H1 (cell line): ENCODE measurements at regions not wholly inside any gene's neighbourhood (a gene's known extent, or its start where the extent isn't known, plus 50 kb on each side); places are given as distances from the start of the nearest gene placed in this dataset.

Experiments used
- CTCF ChIA-PET: fragments of 300-600 bp; sonication (Branson Sonifier 250); formaldehyde crosslinking; loops from one replicate; lab custom pipeline; 2021; ENCODE audit not compliant: partially characterized antibody; lab: Charles Lee
- POLR2A ChIA-PET: fragments of 300-600 bp; sonication (Branson Sonifier 250); formaldehyde crosslinking; loops from one replicate; lab custom pipeline; 2021; ENCODE audit warnings: inconsistent platforms; ENCODE audit not compliant: partially characterized antibody; lab: Charles Lee
- DNase-seq, 2 experiments: peaks; one replicate each; pipeline versions ENCODE4 v3.0.0 to v3.0.0-alpha.2; 2010 to 2022; ENCODE audit warnings: low spot score in 2 of 2, low read depth in 1 of 2, mixed read lengths in 1 of 2
- FAIRE-seq: peaks from 2 replicates; lab custom pipeline; 2011; peaks lifted over from hg19 to GRCh38; lab: Jason Lieb, UNC
- H2AFZ ChIP-seq: 2 replicates; pipeline ENCODE4 v1.8.1; 2012; ENCODE audit warnings: low read length, inconsistent platforms
- H2AK5ac ChIP-seq: 2 replicates; pipeline ENCODE4 v1.6.1; 2013; ENCODE audit warnings: low read depth, low read length
- H2BK120ac ChIP-seq: replicated peaks from 2 replicates; pipeline ENCODE3; 2013; ENCODE audit warnings: low read depth, low read length, inconsistent platforms
- H2BK12ac ChIP-seq: 2 replicates; pipeline ENCODE4 v1.6.1; 2013; ENCODE audit warnings: low read depth, low read length
- H2BK15ac ChIP-seq: 2 replicates; pipeline ENCODE4 v1.6.1; 2013; ENCODE audit warnings: low read length
- H2BK20ac ChIP-seq: 2 replicates; pipeline ENCODE4 v1.6.1; 2013; ENCODE audit warnings: low read length
- H2BK5ac ChIP-seq: 2 replicates; pipeline ENCODE4 v1.6.1; 2013; ENCODE audit warnings: low read depth, low read length
- H3K14ac ChIP-seq: 2 replicates; pipeline ENCODE4 v1.6.1; 2013; ENCODE audit warnings: inconsistent platforms; ENCODE audit not compliant: insufficient read length
- H3K18ac ChIP-seq: 2 replicates; pipeline ENCODE4 v1.6.1; 2013; ENCODE audit warnings: low read length; ENCODE audit errors: extremely low read depth
- H3K23ac ChIP-seq: 2 replicates; pipeline ENCODE4 v1.6.1; 2013; ENCODE audit warnings: inconsistent platforms; ENCODE audit not compliant: insufficient read length
- H3K23me2 ChIP-seq: 2 replicates; pipeline ENCODE4 v1.6.1; 2013; ENCODE audit warnings: low read depth, low read length
- H3K27ac ChIP-seq: 2 replicates; pipeline ENCODE4 v1.6.1; 2011; ENCODE audit warnings: low read depth, low read length, inconsistent platforms
- H3K27me3 ChIP-seq, 4 experiments: replicated peaks in 1 of 4; 1 replicate in 1 of 4; 2 replicates in 3 of 4; pipeline versions ENCODE4 v1.6.1 to v1.8.1; 2011 to 2013; ENCODE audit warnings: low read length in 3 of 4, mild to moderate bottlenecking in 3 of 4, inconsistent platforms in 2 of 4, mixed read lengths in 2 of 4, moderate library complexity in 1 of 4; ENCODE audit not compliant: control insufficient read depth in 3 of 4, insufficient read depth in 3 of 4; ENCODE audit errors: extremely low read depth in 1 of 4
- H3K36me3 ChIP-seq, 4 experiments: 2 replicates each; pipeline versions ENCODE4 v1.6.1 to v1.8.1; 2011 to 2013; ENCODE audit warnings: mild to moderate bottlenecking in 4 of 4, low read length in 3 of 4, moderate library complexity in 2 of 4, control low read depth in 1 of 4, inconsistent platforms in 1 of 4; ENCODE audit not compliant: insufficient read depth in 4 of 4, control insufficient read depth in 2 of 4
- H3K4ac ChIP-seq: replicated peaks from 2 replicates; pipeline ENCODE3; 2013; ENCODE audit warnings: low read length, low read depth, mixed read lengths, inconsistent platforms; ENCODE audit not compliant: insufficient read length
- H3K4me1 ChIP-seq, 4 experiments: replicated peaks in 1 of 4; 1 replicate in 1 of 4; 2 replicates in 3 of 4; pipeline versions ENCODE4 v1.6.1 to v1.8.1; 2011 to 2013; ENCODE audit warnings: low read length in 3 of 4, inconsistent platforms in 2 of 4, mixed read lengths in 1 of 4; ENCODE audit not compliant: insufficient read depth in 4 of 4, control insufficient read depth in 3 of 4
- H3K4me2 ChIP-seq, 2 experiments: 2 replicates each; pipeline versions ENCODE4 v1.6.1 to v1.8.1; 2011 to 2013; ENCODE audit warnings: low read depth in 2 of 2, low read length in 2 of 2, control low read depth in 1 of 2, inconsistent platforms in 1 of 2, mild to moderate bottlenecking in 1 of 2; ENCODE audit not compliant: insufficient read depth in 1 of 2
- H3K4me3 ChIP-seq, 4 experiments: fragments of 200-600, 300-600 bp in 1 of 4; sonication (generic), shearing (Covaris generic), sonication (Bioruptor Twin) in 1 of 4; 2 replicates each; pipeline versions ENCODE4 v1.5.1 to v1.8.1; 2011 to 2016; ENCODE audit warnings: low read length in 4 of 4, low read depth in 3 of 4, control low read depth in 2 of 4, inconsistent platforms in 2 of 4, mild to moderate bottlenecking in 2 of 4, mixed read lengths in 1 of 4, moderate library complexity in 1 of 4; ENCODE audit not compliant: insufficient read depth in 2 of 4; ENCODE audit errors: extremely low read depth in 1 of 4
- H3K56ac ChIP-seq: replicated peaks from 2 replicates; pipeline ENCODE3; 2013; ENCODE audit warnings: low read depth, mild to moderate bottlenecking, mixed read lengths, low read length, inconsistent platforms; ENCODE audit not compliant: insufficient read length
- H3K79me1 ChIP-seq: 2 replicates; pipeline ENCODE4 v1.6.1; 2013; ENCODE audit warnings: low read depth, low read length, control low read depth
- H3K79me2 ChIP-seq, 2 experiments: 2 replicates each; pipeline versions ENCODE4 v1.6.1 to v1.8.1; 2012 to 2013; ENCODE audit warnings: low read length in 2 of 2, mild to moderate bottlenecking in 2 of 2, inconsistent platforms in 1 of 2; ENCODE audit not compliant: insufficient read depth in 2 of 2, control insufficient read depth in 1 of 2
- H3K9ac ChIP-seq, 4 experiments: replicated peaks in 1 of 4; 1 replicate in 1 of 4; 2 replicates in 3 of 4; pipeline versions ENCODE4 v1.6.1 to v1.8.1; 2011 to 2013; ENCODE audit warnings: low read depth in 3 of 4, low read length in 3 of 4, control low read depth in 2 of 4, mild to moderate bottlenecking in 2 of 4, moderate library complexity in 2 of 4, inconsistent platforms in 1 of 4; ENCODE audit errors: extremely low read depth in 1 of 4
- H3K9me3 ChIP-seq, 2 experiments: 2 replicates each; pipeline versions ENCODE4 v1.6.1 to v1.8.1; 2012 to 2013; ENCODE audit warnings: mild to moderate bottlenecking in 2 of 2, moderate library complexity in 2 of 2, control low read depth in 1 of 2, inconsistent platforms in 1 of 2, low read depth in 1 of 2, low read length in 1 of 2, mixed read lengths in 1 of 2; ENCODE audit not compliant: insufficient read depth in 2 of 2
- H4K20me1 ChIP-seq, 2 experiments: replicated peaks in 1 of 2; 2 replicates each; pipeline versions ENCODE3 to v1.8.1; 2011 to 2013; ENCODE audit warnings: inconsistent platforms in 2 of 2, low read length in 2 of 2, mild to moderate bottlenecking in 1 of 2; ENCODE audit not compliant: insufficient read depth in 2 of 2, control insufficient read depth in 1 of 2
- H4K5ac ChIP-seq: 2 replicates; pipeline ENCODE4 v1.6.1; 2013; ENCODE audit warnings: low read length, low read depth, mixed read lengths, inconsistent platforms; ENCODE audit not compliant: insufficient read length
- H4K8ac ChIP-seq: 2 replicates; pipeline ENCODE4 v1.8.0; 2013; ENCODE audit warnings: mild to moderate bottlenecking, moderate library complexity, low read length, inconsistent platforms; ENCODE audit not compliant: insufficient read depth; ENCODE audit errors: extremely low read depth
- H4K91ac ChIP-seq: replicated peaks from 2 replicates; pipeline ENCODE3; 2013; ENCODE audit warnings: low read length, mixed read lengths, inconsistent platforms; ENCODE audit not compliant: insufficient read length
- ASH2L ChIP-seq: fragments of 200-600, 300-600 bp; sonication (generic); IDR thresholded peaks from one replicate; pipeline ENCODE4 v1.7.1; 2017; ENCODE audit warnings: low read length
- BACH1 ChIP-seq: IDR thresholded peaks from 2 replicates; pipeline ENCODE4 v1.6.1; 2012; ENCODE audit warnings: low read length, improper control_type of control experiment
- CHD2 ChIP-seq: IDR thresholded peaks from 2 replicates; pipeline ENCODE4 v1.6.1; 2012; ENCODE audit warnings: low read length, improper control_type of control experiment
- FOSL1 ChIP-seq: IDR thresholded peaks from 2 replicates; pipeline ENCODE4 v1.6.1; 2011; ENCODE audit warnings: mild to moderate bottlenecking, low read depth, low read length, moderate library complexity; ENCODE audit not compliant: insufficient read depth
- HDAC6 ChIP-seq: IDR thresholded peaks from one replicate; pipeline ENCODE4 v1.7.1; 2012; ENCODE audit warnings: low read depth, mild to moderate bottlenecking, inconsistent platforms, low read length, moderate library complexity
- KDM4A ChIP-seq: IDR thresholded peaks from one replicate; pipeline ENCODE4 v1.7.1; 2012; ENCODE audit warnings: low read depth, mild to moderate bottlenecking, moderate library complexity, low read length, inconsistent platforms; ENCODE audit not compliant: severe bottlenecking
- PHF8 ChIP-seq: fragments of 200-600 bp; sonication (generic); conservative IDR thresholded peaks from 2 replicates; pipeline ENCODE4 v1.7.1; 2012; ENCODE audit warnings: low read depth, mild to moderate bottlenecking, inconsistent platforms, low read length, moderate library complexity
- SP1 ChIP-seq: IDR thresholded peaks from 2 replicates; pipeline ENCODE4 v1.6.1; 2011; ENCODE audit warnings: low read depth, low read length
- TAF7 ChIP-seq: optimal IDR thresholded peaks from 2 replicates; pipeline ENCODE3; 2011; ENCODE audit warnings: low read depth, mild to moderate bottlenecking, inconsistent platforms, low read length, moderate library complexity, borderline replicate concordance
- TCF12 ChIP-seq: IDR thresholded peaks from 2 replicates; pipeline ENCODE4 v1.6.1; 2011; ENCODE audit warnings: low read depth, mild to moderate bottlenecking, low read length
- USF2 ChIP-seq: IDR thresholded peaks from 2 replicates; pipeline ENCODE4 v1.6.1; 2011; ENCODE audit warnings: low read length, improper control_type of control experiment
- WGBS, 2 experiments: shearing (Covaris generic) in 1 of 2; methylation state at CpG; one replicate each; pipeline versions ENCODE4 v1.1.6 to v1.1.7; 2013 to 2015; ENCODE audit warnings: low lambda C conversion rate in 2 of 2, mixed read lengths in 2 of 2, inconsistent platforms in 1 of 2, low coverage in 1 of 2, missing lambda C conversion rate in 1 of 2; ENCODE audit not compliant: insufficient replicate concordance in 2 of 2, insufficient coverage in 1 of 2, insufficient read length in 1 of 2; ENCODE audit errors: extremely low coverage in 1 of 2, missing lambda C conversion rate in 1 of 2; 5-methylcytosine and 5-hydroxymethylcytosine counted together

DNA sequence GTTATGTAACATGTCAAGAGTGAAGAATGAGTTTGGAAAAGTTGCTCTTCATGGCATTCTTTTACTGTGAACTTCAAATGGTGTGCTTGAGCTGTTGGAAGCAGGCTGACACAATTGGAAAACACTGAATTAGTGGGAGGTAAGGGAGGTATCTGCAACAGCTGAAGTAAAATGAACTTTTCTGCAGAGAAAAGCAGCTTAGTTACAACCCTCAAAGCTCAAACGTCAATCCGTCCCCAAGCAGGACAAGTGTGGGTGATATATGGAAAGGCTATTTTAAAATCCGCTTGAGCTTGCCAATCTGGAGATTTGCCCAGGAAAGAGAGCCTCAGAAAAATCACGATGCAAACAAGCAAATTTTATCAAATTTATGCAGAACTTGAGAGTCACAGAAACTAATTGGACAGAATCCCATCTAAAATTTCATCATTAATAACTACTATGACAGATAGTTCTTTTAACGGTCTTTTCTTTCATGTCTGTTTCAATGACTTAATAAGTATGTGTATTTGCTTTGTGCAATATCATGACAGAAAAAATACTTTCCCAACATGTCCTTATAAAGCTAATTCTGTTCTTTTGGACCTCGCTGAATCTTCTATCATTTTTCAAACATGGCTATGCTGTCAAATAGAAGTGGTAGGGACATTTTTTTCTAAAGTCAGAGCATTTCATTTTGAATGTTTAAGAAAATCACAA, 266.6 kb upstream of the SLITRK3 start:
- CTCF ChIA-PET, result interaction anchor here (0.6 kb wide), 1 partner anchor 33 kb away, joined by 3 read pairs; no protein-coding TSS in a partner anchor
- H3K14ac ChIP-seq, result no peak overlapping the region
- TF ChIP-seq USF2, result no peak
- no peak for TF ChIP-seq KDM4A
- TF ChIP-seq PHF8, result no peak
- TF ChIP-seq TAF7, result no peak
- TF ChIP-seq SP1, result no peak
- no peak for TF ChIP-seq HDAC6
- TF ChIP-seq TCF12, result no peak
- TF ChIP-seq CHD2, result no peak
- no peak for TF ChIP-seq ASH2L
- no peak for TF ChIP-seq FOSL1
- TF ChIP-seq BACH1, result no peak
- TF ChIP-seq, all 59 proteins: peak for 0
- WGBS, 2 experiments, result 93% methylated on average over 6 of the region's 6 CpGs; no CpG with 5 or more reads in 1 of the 2 experiments
- no peak overlapping the region for H2BK12ac ChIP-seq
- no peak overlapping the region for H2BK5ac ChIP-seq
- no peak overlapping the region for H4K91ac ChIP-seq
- H2BK20ac ChIP-seq, result no peak overlapping the region
- H3K18ac ChIP-seq, result no peak overlapping the region
- H3K4me1 ChIP-seq, result no peaks in the 10 kb centered on the region
- no peak overlapping the region for H3K23ac ChIP-seq
- no peak overlapping the region for H3K4me3 ChIP-seq
- H3K56ac ChIP-seq, result no peak overlapping the region
- H3K4ac ChIP-seq, result no peak overlapping the region
- no peaks in the 10 kb centered on the region for H4K20me1 ChIP-seq
- FAIRE-seq (no peak), DNase-seq (no peak)
- POLR2A ChIA-PET, result no interaction called here
- H2BK120ac ChIP-seq, result no peak overlapping the region
- H3K9me3 ChIP-seq, result no peaks in the 10 kb centered on the region
- no peaks in the 10 kb centered on the region for H3K36me3 ChIP-seq
- H3K27ac ChIP-seq, result no peak overlapping the region
- H3K79me2 ChIP-seq, result no peaks in the 10 kb centered on the region
- no peaks in the 10 kb centered on the region for H3K27me3 ChIP-seq
- H2AFZ ChIP-seq, result peak overlapping the region; percentile 58; the same call in 1 of the 2 replicates
- H4K8ac ChIP-seq, result no peak overlapping the region
- no peak overlapping the region for H2AK5ac ChIP-seq
- H4K5ac ChIP-seq, result no peak overlapping the region
- no peak overlapping the region for H3K4me2 ChIP-seq
- H3K79me1 ChIP-seq, result no peaks in the 10 kb centered on the region
- no peak overlapping the region for H2BK15ac ChIP-seq
- no peaks in the 10 kb centered on the region for H3K23me2 ChIP-seq
- no peak overlapping the region for H3K9ac ChIP-seq
